RWPE1 (cell line): ENCODE measurements at regions not wholly inside any gene's neighbourhood (a gene's known extent, or its start where the extent isn't known, plus 50 kb on each side); places are given as distances from the start of the nearest gene placed in this dataset.

ENCODE experiments used
- CTCF ChIA-PET: fragments of 350-600 bp; sonication (Branson Sonifier 250); formaldehyde crosslinking; extraction: SDS; loops from one replicate; lab custom pipeline; 2021; lab: Yijun Ruan, JAX
- POLR2A ChIA-PET: fragments of 400-600 bp; formaldehyde crosslinking; extraction: SDS; loops from one replicate; lab custom pipeline; 2020; ENCODE audit warnings: antibody characterized with exemption; ENCODE audit not compliant: low non-redundant PET; lab: Yijun Ruan, JAX
- DNase-seq: peaks from one replicate; pipeline ENCODE4 v3.0.0; 2012; ENCODE audit warnings: low spot score
- H3K27ac ChIP-seq: fragments of 450-650 bp; 2 replicates; pipeline ENCODE4 v1.5.1; 2017
- CTCF ChIP-seq: fragments of 450-650 bp; conservative IDR thresholded peaks from 2 replicates; pipeline ENCODE4 v1.5.1; 2017; ENCODE audit warnings: low read depth, mild to moderate bottlenecking

GRCh38 chrX:28099166-28099565, 117.9 kb upstream of the DCAF8L1 start:
- CTCF ChIA-PET: interaction anchor here (0.6 kb wide), 1 partner anchor 171 kb away, joined by 3 read pairs; no protein-coding TSS in a partner anchor
- POLR2A ChIA-PET: no interaction called here
- DNase-seq: no peak
- no peak overlapping the region for H3K27ac ChIP-seq
- TF ChIP-seq CTCF: no peak

- no peak for TF ChIP-seq CTCF
- ChIA-PET POLR2A (no interaction called here), CTCF (interaction anchor here (0.6 kb wide), 1 partner anchor 47 kb away, joined by 3 read pairs; no protein-coding TSS in a partner anchor)
Measured at GRCh38 chrX:28085653-28086052, 104.4 kb upstream of the DCAF8L1 start.

GRCh38 chrX:28058901-28059300, 77.7 kb upstream of the DCAF8L1 start:
- ChIA-PET POLR2A (no interaction called here), CTCF (interaction anchor here (0.8 kb wide), 1 partner anchor 48 kb away, joined by 3 read pairs; no protein-coding TSS in a partner anchor)
- no peak overlapping the region for H3K27ac ChIP-seq
- TF ChIP-seq CTCF: no peak
- no peak for DNase-seq

More at GRCh38 chrX:28085653-28086052, 104.4 kb upstream of the DCAF8L1 start:
- H3K27ac ChIP-seq: no peak overlapping the region
- DNase-seq: no peak

GRCh38 chrX:28042826-28043564, 61.7 kb upstream of the DCAF8L1 start:
- POLR2A ChIA-PET: no interaction called here

GRCh38 chrX:28042260-28042659, 61.0 kb upstream of the DCAF8L1 start:
- ChIA-PET POLR2A (no interaction called here), CTCF (no interaction called here)
- no peak for DNase-seq
- TF ChIP-seq CTCF: no peak
- H3K27ac ChIP-seq: no peak overlapping the region

More at GRCh38 chrX:28042826-28043564, 61.7 kb upstream of the DCAF8L1 start:
- no peak overlapping the region for H3K27ac ChIP-seq
- CTCF ChIA-PET: no interaction called here
- no peak for TF ChIP-seq CTCF
- no peak for DNase-seq

- POLR2A ChIA-PET: no interaction called here
- no peak for DNase-seq
- TF ChIP-seq CTCF: no peak
- CTCF ChIA-PET: no interaction called here
- no peak overlapping the region for H3K27ac ChIP-seq
Measured at GRCh38 chrX:28039258-28039657, 58.0 kb upstream of the DCAF8L1 start.
